Activated CD8-positive, alpha-beta memory T cell treated with anti-CD3 and anti-CD28 coated beads, Interleukin-2, amount 50 U/mL, for 4 hours (primary cell): ENCODE measurements at regions not wholly inside any gene's neighbourhood (a gene's known extent, or its start where the extent isn't known, plus 50 kb on each side); places are given as distances from the start of the nearest gene placed in this dataset.

Experiments used
- DNase-seq: peaks from one replicate; pipeline ENCODE4 v3.0.0-alpha.2; 2020

DNA sequence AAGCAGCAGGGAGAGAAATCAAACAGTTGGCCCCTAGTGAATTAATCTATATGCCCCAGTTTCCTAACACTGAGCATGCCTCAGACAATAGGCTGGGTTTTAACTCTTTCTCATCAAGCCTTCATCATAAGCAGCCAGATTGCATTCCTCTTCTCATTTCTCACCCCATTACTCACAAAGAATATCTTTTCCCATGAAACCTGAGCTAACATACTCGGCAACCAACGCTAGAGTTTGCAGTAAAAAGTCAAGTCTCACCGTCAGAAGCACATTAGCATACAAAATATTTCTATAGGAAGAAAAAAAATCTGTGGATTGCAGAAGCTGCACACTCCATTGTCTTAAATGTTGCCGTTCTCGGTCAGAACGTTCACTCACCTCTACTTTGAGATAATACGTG, 429.9 kb upstream of the ARID1B start:
- no peak for DNase-seq

DNA sequence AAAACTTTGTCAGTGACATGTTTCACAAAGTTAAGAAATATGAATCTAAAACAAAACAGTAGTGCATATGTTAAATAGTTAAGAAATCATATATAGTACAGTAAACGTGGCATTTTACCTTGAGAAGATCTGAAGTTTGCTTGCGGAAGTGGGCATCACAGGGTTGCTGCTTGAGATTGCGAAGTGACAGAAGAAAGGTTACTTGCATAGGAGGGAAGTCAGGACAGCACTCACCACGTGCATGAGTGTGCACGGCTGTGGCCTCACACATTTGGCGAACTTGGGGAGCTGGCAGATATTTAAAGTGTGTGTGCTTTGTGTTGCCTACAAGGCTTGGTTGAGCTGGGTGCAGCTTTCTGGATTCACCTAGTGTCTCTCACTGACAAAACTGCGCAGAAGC, 431.5 kb upstream of the ARID1B start:
- DNase-seq: no peak

DNA sequence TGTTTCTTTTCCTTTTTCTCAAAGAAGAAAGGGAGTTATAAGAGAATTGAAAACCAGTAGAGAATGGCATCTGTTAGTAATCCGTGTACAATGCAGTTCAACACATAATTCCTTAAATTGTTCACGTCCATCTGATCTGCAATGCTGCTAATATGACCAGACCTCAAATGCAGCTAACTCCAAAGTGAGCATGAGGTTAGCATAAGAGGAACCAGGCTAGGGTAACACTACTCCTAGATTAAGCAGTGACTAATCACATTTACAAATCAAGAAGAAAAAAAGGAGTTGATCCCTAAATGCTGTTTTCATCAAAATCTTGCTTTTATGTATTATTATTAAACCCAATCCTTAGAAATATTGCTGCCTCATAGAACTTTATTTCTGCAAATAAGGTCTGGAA, 432.7 kb upstream of the ARID1B start:
- DNase-seq: no peak

DNA sequence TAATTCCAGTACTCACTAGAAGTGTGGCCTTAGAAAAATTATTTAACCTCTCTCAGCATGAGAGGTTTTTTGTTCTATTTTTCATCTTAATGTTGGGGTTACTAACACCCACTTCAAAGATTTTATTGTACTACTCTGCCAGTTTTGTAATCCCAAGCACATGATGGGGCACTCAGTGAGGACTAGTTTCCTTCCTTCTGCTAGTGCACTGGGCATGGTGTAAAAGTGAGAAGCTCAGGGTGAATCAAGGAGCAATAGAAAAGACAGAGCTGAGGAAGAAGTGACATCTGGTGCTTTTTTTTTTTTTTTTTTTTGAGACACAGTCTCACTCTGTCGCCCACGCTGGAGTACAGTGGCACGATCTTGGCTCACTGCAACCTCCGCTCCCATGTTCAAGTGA, 439.4 kb upstream of the ARID1B start:
- DNase-seq: no peak

DNA sequence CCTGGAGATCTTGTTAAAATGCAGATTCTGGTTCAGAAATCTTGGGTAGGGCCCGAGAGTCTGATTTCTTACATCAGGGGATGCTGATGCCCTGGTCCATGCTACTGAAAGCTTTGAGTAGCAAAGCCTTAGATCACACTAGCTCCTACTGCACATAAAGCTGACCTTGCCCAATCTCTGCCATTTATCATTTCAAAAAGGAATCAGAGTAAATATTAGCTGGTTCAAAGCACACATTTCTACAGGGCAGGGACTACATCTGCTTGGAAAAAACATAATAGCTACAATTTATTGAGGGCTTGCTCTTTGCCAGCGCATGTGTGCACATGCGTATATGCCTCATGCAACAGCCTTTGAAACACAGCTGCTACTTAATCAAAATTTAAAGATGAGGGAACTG, 440.4 kb upstream of the ARID1B start:
- DNase-seq: no peak

- no peak for DNase-seq
Measured at GRCh38 chr6:156336089-156336488, 441.1 kb upstream of the ARID1B start.

DNA sequence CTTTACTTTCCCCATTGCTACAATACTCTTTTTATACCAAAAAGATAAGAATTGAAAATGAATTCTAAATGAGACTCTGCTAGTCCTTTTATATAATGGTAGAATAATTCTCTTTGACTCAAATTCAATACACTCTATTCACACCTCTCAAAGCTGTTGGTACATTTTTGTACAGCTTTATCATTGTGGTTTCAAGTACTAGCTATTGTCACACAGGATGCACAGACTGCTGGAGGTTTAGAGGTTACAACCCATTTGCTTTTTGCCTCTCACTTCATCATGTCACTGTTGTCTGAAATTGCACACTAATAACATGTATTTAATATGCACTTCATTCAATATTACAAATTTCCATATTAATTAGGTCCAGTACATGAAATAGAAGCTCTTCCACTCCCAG, 442.2 kb upstream of the ARID1B start:
- no peak for DNase-seq

GRCh38 chr6:156319707-156320106, 457.5 kb upstream of the ARID1B start:
- no peak for DNase-seq

- DNase-seq: no peak
Measured at GRCh38 chr6:156316583-156317125, 460.5 kb upstream of the ARID1B start.

DNA sequence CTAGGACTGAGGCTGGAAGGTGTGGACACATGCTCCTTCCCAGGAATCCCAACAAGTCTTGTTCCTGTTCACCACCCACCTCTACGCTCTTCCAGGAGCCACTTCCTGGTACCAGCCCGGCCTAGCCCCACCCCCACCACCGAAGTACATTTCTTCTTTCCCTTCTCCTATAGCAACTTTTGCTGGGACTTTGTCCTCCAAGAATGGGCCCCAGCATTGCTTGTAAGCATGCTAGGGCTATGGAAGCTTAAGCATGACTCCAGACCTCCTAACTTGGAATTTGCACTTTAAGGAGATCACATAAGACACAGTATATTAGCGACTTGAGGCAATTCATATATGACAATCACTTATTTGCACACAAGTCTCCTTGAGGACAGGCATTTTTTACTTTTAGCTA, 462.0 kb upstream of the ARID1B start:
- DNase-seq: no peak

DNA sequence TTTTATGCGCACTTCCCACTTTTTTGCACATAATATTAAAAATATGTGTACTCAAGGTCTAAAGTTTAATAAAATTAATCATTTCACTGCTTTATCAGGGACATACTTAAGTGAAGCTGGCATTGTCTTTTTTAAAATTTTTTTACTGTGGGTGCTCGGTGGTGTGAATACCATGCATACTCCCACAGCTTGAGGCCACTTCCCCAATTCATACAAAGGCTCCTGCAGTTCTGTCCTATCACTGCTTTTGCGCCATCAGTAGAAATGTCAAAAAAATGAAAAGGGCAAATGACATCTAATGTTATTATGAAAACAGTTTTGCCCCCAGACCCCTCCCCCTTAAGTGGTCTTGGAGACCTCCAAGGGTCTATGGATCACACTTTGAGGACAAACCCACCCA, 464.1 kb upstream of the ARID1B start:
- no peak for DNase-seq

DNA sequence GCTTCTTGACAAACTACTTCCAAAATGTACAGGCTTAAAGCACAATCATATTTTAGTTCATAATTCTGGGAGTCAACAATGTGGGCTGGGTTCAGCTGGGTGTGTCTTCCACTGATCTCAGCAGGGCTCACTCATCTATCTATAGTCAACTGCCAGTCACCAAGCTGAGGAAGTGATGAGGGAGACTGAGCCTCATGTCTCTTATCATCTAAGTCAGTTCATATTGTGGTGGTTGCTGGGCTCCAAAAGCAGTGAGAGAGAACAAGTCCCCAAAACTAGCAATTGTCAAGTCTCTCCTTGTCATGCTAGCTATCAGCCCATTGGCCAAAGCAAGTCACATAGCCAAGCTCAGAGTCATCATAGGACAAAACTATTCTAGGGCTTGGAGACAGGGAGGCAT, 465.9 kb upstream of the ARID1B start:
- no peak for DNase-seq

DNA sequence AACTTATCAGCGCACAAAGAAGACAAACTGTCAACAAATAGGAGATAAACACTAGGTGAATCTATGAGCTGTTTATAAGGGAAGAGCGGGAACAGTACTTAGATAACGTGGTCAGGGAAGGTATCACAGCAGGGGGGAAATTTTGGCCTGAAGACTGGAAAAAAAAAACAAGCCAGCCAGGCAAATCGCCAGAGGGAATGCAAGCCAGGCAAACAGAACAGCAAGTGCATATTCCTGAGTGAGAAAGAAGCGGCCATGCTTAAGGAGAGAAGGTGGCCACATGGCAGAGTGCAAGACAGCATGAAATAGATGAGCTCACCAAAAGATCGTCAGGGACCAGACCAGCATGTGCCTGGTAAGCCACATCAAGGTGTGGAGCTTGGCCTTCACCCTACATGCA, 466.5 kb upstream of the ARID1B start:
- no peak for DNase-seq

DNA sequence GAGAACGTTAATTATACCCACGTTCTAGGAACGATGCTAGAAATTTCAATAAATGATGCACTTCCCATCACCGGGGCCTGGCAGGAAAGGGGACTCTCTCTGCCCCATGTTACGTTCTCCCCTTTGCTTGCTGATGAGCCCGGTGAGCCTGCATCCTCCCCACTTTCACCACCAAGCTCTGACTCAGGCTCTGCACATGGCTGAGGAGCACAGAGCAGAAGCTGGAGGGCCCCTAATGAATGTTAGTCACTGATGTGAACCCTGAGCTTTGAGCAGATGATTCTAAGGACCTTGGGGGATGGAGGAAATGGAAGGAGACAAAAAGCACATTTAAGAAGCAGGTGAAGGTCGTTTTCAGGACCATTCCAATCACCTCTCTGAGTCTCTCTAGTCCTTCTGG, 468.2 kb upstream of the ARID1B start:
- no peak for DNase-seq

DNA sequence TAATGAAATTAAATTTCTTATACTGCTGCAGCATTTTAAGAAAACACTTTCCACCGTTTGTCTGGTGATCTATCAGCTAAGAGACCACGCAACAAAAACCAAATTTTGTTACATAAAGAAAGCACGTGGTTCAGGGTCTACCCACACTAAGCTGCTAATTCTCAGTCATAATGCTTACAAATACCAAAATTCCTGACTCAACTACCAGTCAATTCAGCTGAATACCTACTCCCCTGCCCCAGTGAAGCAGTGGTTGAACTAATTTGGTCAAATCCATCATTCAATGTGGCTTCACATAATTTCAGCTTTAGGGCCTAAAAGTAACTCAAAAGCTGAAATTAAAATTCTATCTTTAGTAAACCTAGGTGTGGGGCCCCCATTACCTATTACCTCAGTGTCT, 468.6 kb upstream of the ARID1B start:
- no peak for DNase-seq

GRCh38 chr6:156306531-156306930, 470.6 kb upstream of the ARID1B start:
- no peak for DNase-seq

DNA sequence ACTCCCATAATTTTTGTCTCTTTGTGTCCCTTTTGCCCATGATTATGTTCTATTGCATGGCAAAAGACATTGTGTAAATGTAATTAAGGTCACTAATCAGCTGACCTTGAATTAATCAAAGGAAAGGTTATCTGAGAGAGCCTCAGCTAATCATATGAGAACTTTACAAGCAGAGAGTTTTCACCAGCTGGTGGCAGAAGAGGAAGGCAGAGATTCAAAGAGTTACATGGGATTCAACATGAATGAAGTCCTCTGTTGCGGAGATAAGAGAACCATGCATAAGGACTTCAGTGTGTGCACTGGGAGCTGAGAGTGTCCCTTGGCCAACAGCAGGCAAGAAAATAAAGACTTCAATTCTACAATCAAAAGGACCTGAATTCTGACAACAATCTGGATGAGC, 494.1 kb upstream of the ARID1B start:
- no peak for DNase-seq

DNA sequence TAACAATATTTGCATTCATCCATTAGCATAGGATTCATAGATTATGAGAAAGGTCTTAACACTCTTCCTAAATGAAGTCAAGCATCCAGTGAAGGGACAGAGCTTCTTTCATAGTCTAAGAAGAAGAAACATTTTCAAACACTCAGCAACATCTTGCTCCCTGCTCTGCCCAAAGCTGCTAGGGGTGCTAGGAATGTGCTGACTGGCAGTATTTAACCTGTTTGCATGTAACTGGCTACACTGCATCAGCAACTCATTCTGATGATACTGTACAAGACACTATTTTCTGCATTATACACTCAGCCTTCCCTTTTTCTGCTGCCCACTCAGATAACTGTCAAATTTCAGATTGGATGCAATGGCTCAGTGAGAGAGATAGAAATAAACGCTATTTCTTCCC, 495.1 kb upstream of the ARID1B start:
- DNase-seq: no peak

- DNase-seq: no peak
Measured at GRCh38 chr6:156281266-156281665, 495.9 kb upstream of the ARID1B start.

- no peak for DNase-seq
Measured at GRCh38 chr6:156280065-156280464, 497.1 kb upstream of the ARID1B start.

DNA sequence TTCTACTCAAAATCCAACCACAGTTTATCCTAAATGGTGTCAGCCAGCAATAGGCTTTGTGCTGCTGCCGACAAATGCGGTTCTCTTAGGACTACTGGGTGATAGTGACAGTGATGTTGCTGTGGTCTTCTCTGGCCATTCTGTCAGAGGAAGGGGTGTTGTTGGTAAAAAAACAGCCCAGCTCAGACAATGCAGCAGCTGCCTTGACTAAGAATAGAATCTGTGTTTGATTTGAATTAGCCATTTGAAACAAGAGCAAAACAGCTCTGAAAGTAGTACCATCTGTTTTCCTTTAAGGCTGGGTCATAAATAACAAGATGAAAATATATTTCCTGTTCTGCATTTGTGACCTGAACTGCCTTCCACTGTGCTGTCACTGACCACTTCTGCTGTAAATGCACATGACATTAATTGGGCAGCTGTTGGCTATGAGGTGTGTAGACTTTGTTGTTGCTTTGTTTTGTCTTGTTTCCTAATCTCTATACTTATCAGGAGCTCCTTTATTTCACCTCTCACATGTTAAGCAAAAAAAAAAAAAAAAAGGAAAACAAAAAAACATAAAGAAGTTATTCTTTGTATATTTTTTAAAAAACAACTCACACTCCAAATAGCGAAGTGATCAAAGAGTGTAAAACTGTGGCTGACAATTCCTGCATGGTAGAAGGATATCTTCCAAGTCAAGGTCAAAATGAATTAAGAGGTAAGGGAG, 497.8 kb upstream of the ARID1B start:
- no peak for DNase-seq

GRCh38 chr6:156273065-156273711, 504.0 kb upstream of the ARID1B start:
- no peak for DNase-seq

DNA sequence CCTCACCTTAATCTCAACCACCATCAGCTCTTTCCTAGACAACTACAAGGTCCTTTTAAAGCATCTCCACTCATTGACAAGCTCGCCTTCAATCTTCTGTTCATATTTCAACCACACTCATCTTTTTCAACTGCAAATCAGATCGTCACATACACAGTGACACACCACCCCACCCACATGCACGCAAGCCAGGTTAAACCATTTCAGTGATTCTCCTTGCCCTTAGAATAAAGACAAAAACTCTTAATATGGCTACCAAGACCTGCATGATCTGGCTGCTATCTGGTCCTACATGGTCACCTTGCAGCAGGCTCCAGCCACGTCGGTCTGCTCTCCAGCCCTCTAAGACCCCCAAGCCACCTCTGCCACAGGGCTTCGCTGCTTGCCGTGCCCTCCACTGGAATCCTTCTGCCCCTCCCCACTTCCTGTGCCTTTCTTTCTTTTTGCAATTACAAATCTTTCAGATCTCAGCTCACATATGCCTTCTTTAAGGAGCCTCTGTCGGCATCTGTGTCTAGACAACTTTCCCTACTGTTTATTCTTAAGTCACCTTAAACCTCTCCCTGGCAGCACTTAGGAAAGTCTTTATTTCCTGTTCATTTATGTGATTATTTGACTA, 507.3 kb upstream of the ARID1B start:
- peak; percentile 37 for DNase-seq

- no peak for DNase-seq
Measured at GRCh38 chr6:156268849-156269248, 508.3 kb upstream of the ARID1B start.
